ENCODE measurements at regions not wholly inside any gene's neighbourhood (a gene's known extent, or its start where the extent isn't known, plus 50 kb on each side); places are given as distances from the start of the nearest gene placed in this dataset.
"Not testable (repeated sequence)": the region's sequence is repeated elsewhere in the genome, so short reads cannot be mapped to it uniquely, and the experiment has no call there.

GRCh38 chr5:174563899-174564298 lies 160.5 kb upstream of the MSX2 start:
- Histone ChIP-seq H3K27me3 (replicated peaks) (no peaks in the 10 kb centered on the region), H3K27ac (no peak overlapping the region), H3K36me3 (no peaks in the 10 kb centered on the region), H3K4me1 (replicated peaks) (no peaks in the 10 kb centered on the region), H3K4me3 (no peak overlapping the region), H3K9me3 (replicated peaks) (peaks cover 15% of the 10 kb centered on the region)
- no peak for DNase-seq (ENCODE audit: low read depth in 1 of 2, low spot score in 2 of 2)

- Histone ChIP-seq H3K36me3 (no peaks in the 10 kb centered on the region), H3K27ac (no peak overlapping the region), H3K27me3 (replicated peaks) (no peaks in the 10 kb centered on the region), H3K9me3 (replicated peaks) (peaks cover 5% of the 10 kb centered on the region; the same call in 1 of the 2 replicates), H3K4me1 (replicated peaks) (peaks cover 3% of the 10 kb centered on the region; the same call in 1 of the 2 replicates), H3K4me3 (no peak overlapping the region)
- no peak for DNase-seq (ENCODE audit: low read depth in 1 of 2, low spot score in 2 of 2)
Measured at GRCh38 chr5:174567506-174568141, 156.8 kb upstream of the MSX2 start.

DNA sequence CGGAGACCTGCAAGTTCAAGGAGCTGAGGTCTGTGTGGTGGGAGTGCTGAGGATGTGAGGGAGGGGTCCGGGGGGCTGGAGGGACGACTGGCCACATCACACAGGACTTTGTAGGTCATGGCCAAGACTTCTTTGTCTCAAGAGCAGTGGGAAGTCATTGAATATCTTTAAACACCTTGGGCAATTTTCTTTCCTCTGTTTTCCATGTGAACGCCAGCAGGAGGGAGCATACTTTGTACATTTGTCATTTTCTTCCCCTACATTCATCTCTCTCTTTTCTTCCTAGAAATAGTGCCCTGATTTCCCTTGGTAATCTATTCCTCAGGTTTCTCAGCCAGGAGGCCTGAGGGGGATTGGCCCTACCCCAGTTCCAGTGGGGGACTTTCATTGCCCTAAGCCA lies 153.7 kb upstream of the MSX2 start:
- Histone ChIP-seq H3K4me3 (no peak overlapping the region), H3K9me3 (replicated peaks) (peaks cover 4% of the 10 kb centered on the region; the same call in 1 of the 2 replicates), H3K27me3 (replicated peaks) (no peaks in the 10 kb centered on the region), H3K36me3 (no peaks in the 10 kb centered on the region), H3K4me1 (replicated peaks) (peaks cover 3% of the 10 kb centered on the region; the same call in 1 of the 2 replicates), H3K27ac (no peak overlapping the region)
- DNase-seq (ENCODE audit: low read depth in 1 of 2, low spot score in 2 of 2) = no peak

DNA sequence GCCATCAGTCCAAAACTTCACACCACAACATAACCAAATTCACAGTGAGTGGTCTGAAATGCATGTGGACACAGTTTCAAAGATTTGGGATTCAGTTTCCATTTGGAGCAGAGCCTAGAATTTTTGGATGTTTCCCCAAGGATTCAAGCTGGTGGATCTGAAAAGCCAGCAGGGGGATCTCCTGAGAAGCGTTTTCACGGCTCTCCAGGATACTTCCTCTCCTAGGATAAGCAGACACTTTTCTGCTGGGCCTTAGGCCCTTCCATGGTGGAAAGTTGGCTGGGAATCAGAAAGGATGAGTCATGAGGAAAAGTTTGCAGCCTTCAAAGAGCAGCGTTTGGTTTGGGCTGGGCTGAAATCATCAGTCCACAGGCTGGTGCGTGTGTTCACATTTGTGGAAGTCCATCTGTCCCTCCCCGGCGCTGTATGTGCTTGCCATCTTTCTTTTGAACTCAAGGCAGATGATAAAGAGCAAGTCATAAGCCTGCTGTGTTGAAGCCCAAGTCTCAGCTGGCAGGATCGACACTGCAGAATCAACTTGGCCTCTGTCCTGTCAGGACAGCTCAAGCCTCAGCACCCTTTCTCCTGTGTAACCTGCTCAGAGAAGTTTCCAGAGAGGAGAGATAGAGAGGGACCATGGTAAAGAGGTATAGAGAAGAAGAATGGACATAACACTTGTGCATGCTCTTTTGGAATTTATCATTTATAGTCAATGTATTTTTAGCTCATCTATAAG lies 152.6 kb upstream of the MSX2 start:
- Histone ChIP-seq H3K27me3 (replicated peaks) (no peaks in the 10 kb centered on the region), H3K4me1 (replicated peaks) (peaks cover 3% of the 10 kb centered on the region; the same call in 1 of the 2 replicates), H3K36me3 (no peaks in the 10 kb centered on the region), H3K27ac (no peak overlapping the region), H3K4me3 (no peak overlapping the region), H3K9me3 (replicated peaks) (no peaks in the 10 kb centered on the region; the same call in 1 of the 2 replicates)
- peak; percentile 77 to 79 for DNase-seq (ENCODE audit: low read depth in 1 of 2, low spot score in 2 of 2)

DNA sequence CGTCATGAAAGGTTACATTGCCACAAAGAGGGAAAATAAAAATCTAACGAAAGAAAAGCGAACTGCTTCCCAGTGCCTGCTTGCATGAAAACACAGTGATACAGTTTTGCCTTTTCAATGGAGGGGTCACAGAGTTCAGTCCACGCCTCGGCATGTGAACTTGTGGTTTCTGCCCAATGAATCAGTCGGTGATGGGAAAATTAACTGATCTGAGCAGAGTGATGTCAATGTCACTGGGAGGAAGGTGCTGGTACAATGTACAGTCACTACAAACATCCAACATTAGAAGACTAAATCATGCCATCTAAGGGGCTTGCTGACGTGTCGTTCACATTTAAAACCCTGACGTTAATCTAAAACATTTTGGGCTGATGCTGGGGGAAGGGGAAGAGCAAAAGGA lies 151.8 kb upstream of the MSX2 start:
- H3K27me3 ChIP-seq (replicated peaks) = no peaks in the 10 kb centered on the region
- DNase-seq (ENCODE audit: low read depth in 1 of 2, low spot score in 2 of 2) = no peak
- no peak overlapping the region for H3K27ac ChIP-seq
- H3K4me3 ChIP-seq = no peak overlapping the region
- no peaks in the 10 kb centered on the region for H3K36me3 ChIP-seq
- H3K4me1 ChIP-seq (replicated peaks) = peaks cover 3% of the 10 kb centered on the region; the same call in 1 of the 2 replicates
- H3K9me3 ChIP-seq (replicated peaks) = no peaks in the 10 kb centered on the region; the same call in 1 of the 2 replicates

DNA sequence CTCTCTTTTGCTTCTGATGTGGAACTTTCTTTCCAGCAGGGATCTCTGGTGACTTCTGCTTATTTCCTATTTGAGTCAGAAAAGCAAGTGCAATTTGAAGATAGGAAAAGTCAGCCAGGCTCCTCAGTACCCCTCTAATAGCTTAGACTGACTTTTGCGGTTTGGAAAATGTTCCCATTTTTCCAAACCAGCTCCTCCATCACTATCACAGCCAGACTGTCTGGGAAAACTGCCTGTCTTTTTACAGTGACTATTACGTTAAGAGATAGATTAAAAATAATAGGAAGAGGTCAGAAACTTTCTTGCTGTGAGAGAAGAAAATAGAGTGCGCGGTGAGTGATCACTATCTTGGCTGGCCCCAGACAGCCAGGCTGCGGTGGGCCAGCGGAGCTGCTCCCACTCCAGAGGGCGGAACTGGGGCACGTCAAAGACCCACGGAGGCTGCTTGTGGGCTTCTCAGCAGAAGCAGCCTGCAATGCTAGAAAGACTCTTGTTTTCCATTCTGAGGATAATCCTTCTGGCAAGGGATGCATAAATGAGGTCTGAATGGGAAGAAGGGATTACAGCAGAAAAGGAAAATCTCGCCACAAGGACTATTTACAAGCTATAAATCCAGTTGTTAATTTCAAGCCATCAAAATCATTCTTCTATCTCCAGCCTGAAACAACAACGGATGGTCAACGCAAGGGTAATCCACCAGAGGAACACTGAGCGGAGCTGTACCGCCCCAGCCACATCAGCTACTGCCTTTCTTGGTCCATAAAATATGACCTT lies 151.0 kb upstream of the MSX2 start:
- DNase-seq (ENCODE audit: low read depth in 1 of 2, low spot score in 2 of 2) = no peak
- H3K4me1 ChIP-seq (replicated peaks) = peaks cover 3% of the 10 kb centered on the region; the same call in 1 of the 2 replicates
- H3K27me3 ChIP-seq (replicated peaks) = no peaks in the 10 kb centered on the region
- H3K27ac ChIP-seq = no peak overlapping the region
- no peaks in the 10 kb centered on the region for H3K36me3 ChIP-seq
- H3K4me3 ChIP-seq = no peak overlapping the region
- H3K9me3 ChIP-seq (replicated peaks) = no peaks in the 10 kb centered on the region; the same call in 1 of the 2 replicates

DNA sequence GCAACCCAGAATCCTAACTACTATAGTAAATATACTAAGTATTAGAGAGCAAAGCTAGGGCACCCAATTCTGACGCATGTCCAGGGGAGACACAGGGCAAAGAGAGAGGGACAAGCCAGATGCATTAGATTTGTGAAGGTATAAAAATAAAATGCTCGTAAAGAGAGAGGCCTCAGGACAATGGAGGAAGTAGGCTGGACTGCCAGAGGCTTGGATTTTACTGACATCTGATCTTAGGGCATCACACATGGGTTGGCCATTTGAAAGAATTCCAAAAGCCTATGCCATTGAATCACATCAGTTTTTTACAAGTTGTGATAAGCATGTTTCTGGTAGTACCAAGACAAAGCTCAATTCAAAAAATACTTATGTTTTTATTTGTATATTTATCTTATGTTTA lies 149.3 kb upstream of the MSX2 start:
- H3K4me1 ChIP-seq (replicated peaks) = peaks cover 3% of the 10 kb centered on the region; the same call in 1 of the 2 replicates
- no peaks in the 10 kb centered on the region for H3K36me3 ChIP-seq
- H3K27ac ChIP-seq = no peak overlapping the region
- no peaks in the 10 kb centered on the region for H3K27me3 ChIP-seq (replicated peaks)
- no peaks in the 10 kb centered on the region; the same call in 1 of the 2 replicates for H3K9me3 ChIP-seq (replicated peaks)
- no peak for DNase-seq (ENCODE audit: low read depth in 1 of 2, low spot score in 2 of 2)
- H3K4me3 ChIP-seq = no peak overlapping the region

DNA sequence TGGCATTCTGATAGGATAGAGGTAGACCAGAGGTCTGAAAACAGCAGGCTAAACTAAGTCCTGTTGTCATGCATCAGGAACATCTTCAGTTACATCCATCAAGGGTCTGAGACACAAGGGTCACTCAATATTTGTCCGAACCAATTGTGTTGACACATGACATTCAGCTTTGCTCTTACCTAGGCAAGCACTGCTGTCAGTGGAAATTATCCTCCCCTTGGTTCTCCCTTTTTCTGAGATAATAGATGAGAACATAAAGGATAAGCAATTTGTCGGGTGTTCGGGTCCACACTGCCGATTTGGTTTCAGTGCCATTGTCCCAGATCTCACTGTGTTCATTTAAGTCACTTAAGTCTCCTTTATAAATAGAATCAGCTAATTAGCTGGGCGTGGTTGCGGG lies 148.3 kb upstream of the MSX2 start:
- no peaks in the 10 kb centered on the region for H3K36me3 ChIP-seq
- H3K9me3 ChIP-seq (replicated peaks) = no peaks in the 10 kb centered on the region; the same call in 1 of the 2 replicates
- H3K27ac ChIP-seq = no peak overlapping the region
- DNase-seq (ENCODE audit: low read depth in 1 of 2, low spot score in 2 of 2) = no peak
- no peak overlapping the region for H3K4me3 ChIP-seq
- peaks cover 3% of the 10 kb centered on the region; the same call in 1 of the 2 replicates for H3K4me1 ChIP-seq (replicated peaks)
- no peaks in the 10 kb centered on the region for H3K27me3 ChIP-seq (replicated peaks)

DNA sequence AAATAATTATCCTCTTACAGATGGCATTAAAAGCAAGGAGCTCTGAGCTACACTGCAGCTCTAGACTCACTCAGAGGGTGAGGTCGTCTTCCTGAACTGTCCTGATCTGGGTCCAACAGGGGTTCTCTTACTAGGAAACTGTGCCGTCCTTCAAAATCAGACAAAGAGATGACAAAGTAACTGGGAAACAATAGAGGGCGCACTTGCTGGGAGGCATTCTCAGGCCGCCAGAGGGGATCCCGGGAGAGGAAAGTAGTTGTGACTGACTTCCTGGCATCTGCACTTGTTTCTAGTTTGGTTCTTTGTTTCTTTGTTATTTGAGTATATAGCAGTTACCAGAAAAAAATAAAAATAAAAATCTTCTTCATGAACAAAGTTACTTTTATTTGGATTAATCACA lies 142.9 kb upstream of the MSX2 start:
- Histone ChIP-seq H3K4me3 (no peak overlapping the region), H3K36me3 (no peaks in the 10 kb centered on the region), H3K4me1 (replicated peaks) (no peaks in the 10 kb centered on the region), H3K27ac (no peak overlapping the region), H3K27me3 (replicated peaks) (no peaks in the 10 kb centered on the region), H3K9me3 (replicated peaks) (no peaks in the 10 kb centered on the region)
- no peak for DNase-seq (ENCODE audit: low read depth in 1 of 2, low spot score in 2 of 2)

- no peak for DNase-seq (ENCODE audit: low read depth in 1 of 2, low spot score in 2 of 2)
- H3K36me3 ChIP-seq = no peaks in the 10 kb centered on the region
- no peak overlapping the region for H3K27ac ChIP-seq
- H3K4me3 ChIP-seq = no peak overlapping the region
- no peaks in the 10 kb centered on the region for H3K9me3 ChIP-seq (replicated peaks)
- H3K4me1 ChIP-seq (replicated peaks) = no peaks in the 10 kb centered on the region
- H3K27me3 ChIP-seq (replicated peaks) = no peaks in the 10 kb centered on the region
Measured at GRCh38 chr5:174581894-174582293, 142.5 kb upstream of the MSX2 start.

- DNase-seq (ENCODE audit: low read depth in 1 of 2, low spot score in 2 of 2) = no peak
- Histone ChIP-seq H3K9me3 (replicated peaks) (no peaks in the 10 kb centered on the region), H3K4me3 (no peak overlapping the region), H3K27me3 (replicated peaks) (no peaks in the 10 kb centered on the region), H3K36me3 (no peaks in the 10 kb centered on the region), H3K4me1 (replicated peaks) (no peaks in the 10 kb centered on the region), H3K27ac (no peak overlapping the region)
Measured at GRCh38 chr5:174583071-174583470, 141.3 kb upstream of the MSX2 start.

DNA sequence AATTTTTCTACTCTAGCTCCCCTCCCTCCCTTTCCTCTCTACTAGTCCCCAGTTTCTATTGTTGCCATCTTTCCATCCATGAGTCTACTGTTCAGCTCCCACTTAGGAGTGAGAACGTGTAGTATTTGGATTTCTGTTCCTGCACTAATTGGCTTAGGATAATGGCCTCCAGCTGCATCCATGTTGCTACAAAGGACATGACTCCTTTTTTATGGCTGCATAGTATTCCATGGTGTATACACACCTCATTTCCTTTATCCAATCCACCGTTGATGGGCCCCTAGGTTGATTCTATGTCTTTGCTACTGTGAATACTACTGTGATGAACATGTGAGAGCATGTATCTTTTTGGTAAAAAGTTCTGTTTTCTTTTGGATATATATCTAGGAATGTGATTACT lies 138.9 kb upstream of the MSX2 start:
- Histone ChIP-seq H3K4me1 (replicated peaks) (no peaks in the 10 kb centered on the region), H3K4me3 (no peak overlapping the region), H3K9me3 (replicated peaks) (no peaks in the 10 kb centered on the region), H3K27me3 (replicated peaks) (no peaks in the 10 kb centered on the region), H3K36me3 (no peaks in the 10 kb centered on the region), H3K27ac (no peak overlapping the region)
- no peak for DNase-seq (ENCODE audit: low read depth in 1 of 2, low spot score in 2 of 2)

DNA sequence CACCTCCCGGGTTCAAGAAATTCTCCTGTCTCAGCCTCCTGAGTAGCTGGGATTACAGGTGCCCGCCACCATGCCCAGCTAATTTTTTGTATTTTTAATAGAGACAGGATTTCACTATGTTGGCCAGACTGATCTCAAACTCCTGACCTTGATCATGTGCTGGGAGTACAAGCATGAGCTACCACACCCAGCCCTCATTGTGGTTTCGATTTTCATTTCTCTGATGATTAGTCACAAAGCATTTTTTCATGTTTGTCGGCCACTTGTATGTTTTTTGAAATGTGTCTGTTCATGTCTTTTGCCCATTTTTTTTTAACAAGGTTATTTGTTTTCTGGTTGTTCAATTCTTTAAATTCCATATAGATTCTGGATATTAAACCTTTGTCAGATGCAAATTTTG lies 138.2 kb upstream of the MSX2 start:
- not testable (repeated sequence) for DNase-seq (ENCODE audit: low read depth in 1 of 2, low spot score in 2 of 2); H3K27me3 ChIP-seq (replicated peaks); H3K27ac ChIP-seq; H3K36me3 ChIP-seq; H3K4me1 ChIP-seq (replicated peaks); H3K9me3 ChIP-seq (replicated peaks); H3K4me3 ChIP-seq

GRCh38 chr5:174589011-174589410 lies 135.4 kb upstream of the MSX2 start:
- H3K9me3 ChIP-seq (replicated peaks) = no peaks in the 10 kb centered on the region; the same call in 1 of the 2 replicates
- H3K27ac ChIP-seq = no peak overlapping the region
- H3K4me3 ChIP-seq = no peak overlapping the region
- no peaks in the 10 kb centered on the region for H3K27me3 ChIP-seq (replicated peaks)
- H3K36me3 ChIP-seq = no peaks in the 10 kb centered on the region
- no peaks in the 10 kb centered on the region for H3K4me1 ChIP-seq (replicated peaks)
- no peak for DNase-seq (ENCODE audit: low read depth in 1 of 2, low spot score in 2 of 2)

All from SJSA1 (cell line).